NCI-H1105 (cell line): ENCODE measurements at regions not wholly inside any gene's neighbourhood (a gene's known extent, or its start where the extent isn't known, plus 50 kb on each side); places are given as distances from the start of the nearest gene placed in this dataset.
A peak's percentile ranks its signal among the peaks of the same experiment; 100 is the strongest.

ENCODE experiments used
- DNase-seq: peaks from one replicate; lab custom pipeline; 2025; lab: John Stamatoyannopoulos, UW

DNA sequence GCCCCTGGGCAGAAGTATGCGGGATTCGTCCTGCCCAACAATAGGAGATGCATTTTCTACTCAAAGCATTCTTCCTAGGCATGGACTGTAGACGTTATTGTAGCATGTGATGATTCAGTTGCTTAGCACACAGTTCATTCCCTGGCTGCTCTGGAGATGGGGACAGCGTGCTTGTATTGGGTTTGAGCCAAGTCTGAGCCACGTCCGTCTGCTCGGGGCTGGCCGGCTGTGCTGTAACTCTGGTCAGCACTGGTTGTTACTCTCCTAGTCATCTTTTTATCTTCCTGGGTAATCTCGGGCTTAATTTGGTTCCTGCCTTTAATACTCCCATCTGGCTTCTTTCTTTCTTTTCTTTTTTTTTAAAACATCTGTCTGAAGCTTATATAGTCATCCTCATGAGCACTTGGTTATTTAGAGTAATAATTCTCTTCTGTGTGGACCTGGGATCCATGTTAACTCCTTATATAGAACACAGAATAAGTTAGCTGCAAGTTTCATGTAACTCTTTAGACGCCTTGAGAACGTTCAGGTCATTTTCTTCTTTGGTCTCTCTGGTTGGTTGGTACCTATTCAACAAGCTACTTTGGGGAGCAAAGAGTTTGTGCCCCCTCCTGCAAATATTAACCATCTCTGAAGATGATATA is 118.8 kb upstream of the RPS23 start:
- no peak for DNase-seq

DNA sequence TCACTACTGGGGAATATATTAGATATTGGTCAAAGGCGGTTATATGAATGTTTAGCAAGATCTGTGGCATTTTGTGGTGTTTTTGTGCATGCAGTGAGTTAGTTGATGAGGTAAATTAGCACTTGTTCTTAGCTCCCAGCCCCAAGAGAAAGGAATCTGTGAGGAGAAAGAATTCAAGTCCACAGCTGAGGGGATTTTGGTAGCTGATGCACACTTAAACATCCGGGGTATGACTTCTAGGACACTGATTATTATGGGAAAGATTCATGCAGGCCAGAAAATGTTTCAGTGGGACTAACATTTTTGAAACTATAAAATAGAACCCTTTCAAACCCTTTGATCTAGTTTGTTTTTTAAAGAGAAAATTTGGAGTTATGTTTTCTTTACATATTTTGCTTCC is 118.2 kb upstream of the RPS23 start:
- DNase-seq = no peak

DNA sequence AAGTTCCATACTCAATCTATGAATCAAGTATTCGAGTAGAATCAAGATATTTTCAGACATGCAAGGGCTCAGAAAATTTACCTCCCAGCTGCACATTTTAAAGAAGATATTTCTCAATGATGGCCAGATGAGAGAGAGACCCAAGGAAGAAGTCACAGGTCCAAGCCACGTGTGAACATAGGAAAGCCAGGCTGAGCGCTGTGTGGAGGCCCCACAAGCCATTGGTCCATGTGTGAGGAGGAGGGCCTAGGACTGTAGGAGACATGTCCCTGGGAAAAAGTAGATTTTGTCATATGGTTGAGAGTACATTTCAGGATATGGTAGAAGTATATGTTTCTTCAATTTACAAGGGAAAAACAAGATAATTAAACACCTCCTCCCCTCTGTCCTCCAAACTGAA is 115.8 kb upstream of the RPS23 start:
- DNase-seq = no peak

DNA sequence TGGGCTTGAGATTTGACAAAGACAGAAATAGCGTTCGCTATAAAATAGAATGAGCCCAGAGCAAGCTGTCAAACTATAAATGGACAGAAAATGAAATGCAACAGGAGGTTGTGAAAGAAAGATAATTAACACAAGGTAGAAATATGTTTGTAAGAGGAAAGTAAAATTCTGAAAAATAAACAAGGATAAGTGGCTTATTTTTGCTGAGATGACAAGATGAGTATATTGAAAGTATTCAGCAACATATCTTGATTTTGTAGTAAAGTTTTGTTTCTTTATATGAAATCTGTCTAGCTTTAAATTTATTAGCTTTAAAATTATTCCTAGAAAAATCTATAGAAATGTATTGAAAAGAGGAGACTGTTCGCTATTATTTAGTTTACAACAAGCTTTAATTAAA is 111.9 kb upstream of the RPS23 start:
- DNase-seq = no peak

DNA sequence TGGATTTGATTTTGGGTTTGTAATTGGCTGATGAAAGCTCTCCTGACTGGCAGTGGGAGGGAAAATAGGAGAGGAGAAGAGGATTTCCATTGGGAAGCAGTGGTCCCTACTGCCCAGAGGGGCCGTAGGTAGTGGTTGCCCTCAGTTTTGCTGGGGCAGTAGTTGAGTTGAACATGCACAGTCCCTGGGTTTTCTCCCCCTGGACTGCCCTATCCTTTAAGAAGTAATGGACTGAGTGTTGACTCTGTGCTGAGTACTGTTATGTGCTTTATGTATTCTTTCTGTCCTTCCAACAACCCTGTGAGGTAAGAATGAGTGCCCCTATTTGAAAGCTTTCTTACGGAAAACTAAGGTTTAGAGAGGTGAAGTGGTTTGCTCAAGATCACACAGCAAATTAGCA is 111.2 kb upstream of the RPS23 start:
- DNase-seq = no peak

DNA sequence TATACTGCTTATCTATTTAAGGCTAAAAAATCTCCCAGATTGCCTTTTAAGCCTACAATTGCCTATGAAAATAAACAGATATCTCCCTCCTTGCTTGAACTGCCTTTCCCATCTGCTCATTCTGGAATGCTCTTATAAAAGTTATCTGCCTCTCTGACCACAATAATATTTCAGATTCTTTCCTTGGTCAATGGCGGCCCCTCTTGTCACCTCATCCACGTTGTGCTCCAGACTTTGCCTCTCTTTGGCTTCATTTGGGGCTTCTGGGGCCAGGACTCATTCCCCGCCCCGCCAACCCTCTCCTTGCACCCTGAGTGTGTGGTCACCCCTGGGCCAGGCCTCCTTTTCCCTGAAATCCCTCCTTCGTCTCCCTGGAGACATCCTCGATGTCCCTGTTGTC is 110.0 kb upstream of the RPS23 start:
- no peak for DNase-seq

DNA sequence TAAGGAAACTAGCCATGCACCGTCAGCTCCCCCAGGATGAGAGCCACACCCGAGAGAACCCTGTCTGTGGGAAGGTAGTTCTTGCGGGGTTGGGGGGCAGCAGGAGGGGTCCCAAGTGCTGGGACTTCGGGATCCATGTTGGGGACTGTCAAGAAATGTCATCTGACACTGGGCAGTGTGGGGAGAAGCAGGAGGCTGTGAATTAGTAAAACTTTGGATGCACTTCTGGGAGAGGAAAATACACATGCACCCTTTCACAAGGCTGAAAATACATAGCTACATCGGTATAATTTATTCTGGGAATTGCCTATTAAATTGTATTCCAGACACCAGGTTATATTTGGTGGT is 109.6 kb upstream of the RPS23 start:
- DNase-seq = no peak

DNA sequence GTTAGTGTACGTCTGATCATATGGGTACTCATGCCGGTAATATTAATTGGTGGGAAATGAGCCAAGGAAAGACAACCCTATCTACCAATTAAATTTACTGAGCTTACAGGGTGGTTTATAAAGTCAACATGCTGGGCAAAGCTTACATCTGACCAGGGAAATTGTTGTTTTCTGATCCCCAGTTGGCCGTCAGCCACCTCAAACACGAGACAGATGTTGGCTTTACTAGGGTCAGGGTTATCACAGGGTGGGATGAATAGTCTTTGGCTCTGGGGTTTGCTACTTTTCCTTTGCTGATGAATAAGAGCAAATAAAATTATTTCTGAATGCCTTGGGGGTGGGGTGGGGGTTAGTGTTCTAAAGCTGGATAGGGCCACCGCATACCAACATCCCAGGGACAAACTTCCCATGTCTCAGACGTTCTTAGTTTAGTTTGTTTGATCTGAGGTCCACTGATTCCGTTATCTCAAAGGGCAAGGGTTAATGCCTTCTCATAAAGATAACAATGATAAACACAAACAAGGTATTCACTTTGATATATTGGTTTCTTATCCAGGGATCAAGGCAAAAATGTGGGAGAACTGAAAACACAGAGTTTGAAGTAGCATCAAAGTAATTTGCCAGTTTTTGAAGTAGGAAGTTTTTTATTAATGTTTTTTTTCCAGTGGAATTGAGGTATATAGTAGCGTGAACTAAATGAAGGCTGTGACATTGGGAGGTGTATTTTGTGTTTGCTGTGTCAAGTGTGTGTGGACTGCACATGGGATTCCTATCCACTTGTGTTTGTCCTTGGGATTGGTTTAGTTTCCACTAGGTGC is 109.1 kb upstream of the RPS23 start:
- peak; percentile 80 for DNase-seq

DNA sequence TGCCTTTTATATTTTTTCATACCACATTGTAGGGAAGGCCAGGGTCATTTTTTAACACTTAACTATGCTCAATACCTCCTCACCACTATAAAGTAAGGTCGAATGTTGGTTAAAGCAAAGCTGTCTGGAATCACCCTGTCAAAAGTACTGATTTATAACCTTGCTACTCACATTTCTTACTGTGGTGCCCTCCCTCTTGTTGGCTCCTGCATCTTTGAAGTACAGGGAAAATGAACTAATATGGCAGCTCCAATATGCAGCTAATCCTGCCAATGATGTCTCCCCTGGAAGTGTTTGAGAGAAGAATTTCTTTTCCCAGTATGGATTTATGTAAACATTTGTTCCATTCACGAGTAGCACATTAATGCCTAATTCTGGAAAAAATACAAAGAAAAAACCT is 108.4 kb upstream of the RPS23 start:
- peak; percentile 77 for DNase-seq

DNA sequence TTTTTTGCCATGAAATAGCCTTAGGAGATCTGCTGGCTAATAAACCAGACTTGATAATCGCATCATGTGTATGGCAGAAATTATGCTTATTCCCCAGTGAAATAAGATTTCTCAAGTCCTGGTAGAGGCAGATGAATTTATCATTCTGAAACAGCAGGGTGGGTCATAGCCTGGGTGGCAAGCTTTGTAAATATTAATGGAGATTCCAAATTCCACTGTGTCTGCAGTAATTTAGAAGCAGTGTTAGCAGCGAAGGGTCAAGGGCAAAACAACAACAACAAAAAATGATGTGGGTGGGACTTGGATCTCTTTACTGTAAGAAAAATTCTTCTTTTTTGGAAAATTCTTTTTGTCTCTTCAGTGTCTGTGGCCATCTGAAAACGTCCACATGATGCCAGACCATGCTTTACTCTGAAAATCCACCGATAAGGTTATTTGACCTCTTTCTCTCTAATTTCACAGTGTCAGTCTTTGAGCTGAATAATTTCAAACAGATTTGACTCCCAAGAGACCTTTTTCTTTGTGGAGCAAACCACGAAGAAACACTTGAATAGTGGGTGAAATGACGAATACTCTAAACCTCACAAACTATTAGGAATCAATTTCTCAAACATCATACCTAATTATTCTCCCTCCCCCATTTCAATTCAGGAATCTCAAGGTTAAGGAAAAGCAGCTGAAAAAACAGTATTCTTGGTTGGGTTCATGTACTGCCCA is 106.0 kb upstream of the RPS23 start:
- DNase-seq = no peak

DNA sequence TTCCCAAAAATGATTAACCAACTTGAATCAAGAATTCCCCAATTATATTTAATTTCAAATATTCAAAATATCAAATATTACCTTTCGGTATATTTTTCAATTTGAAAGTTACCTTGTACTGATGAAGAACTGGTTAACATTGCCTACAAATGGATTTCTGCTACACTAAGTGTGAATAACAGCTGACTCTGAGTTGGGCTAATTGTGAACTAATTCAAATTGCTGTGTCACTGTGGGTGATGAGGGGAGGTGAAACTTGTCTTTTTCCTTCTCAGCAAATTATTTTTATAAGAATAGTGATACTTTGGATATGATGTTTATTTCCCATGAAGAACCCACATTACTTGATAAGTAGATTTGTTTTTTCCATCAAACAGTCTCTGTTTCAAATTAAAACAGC is 103.4 kb upstream of the RPS23 start:
- no peak for DNase-seq

DNA sequence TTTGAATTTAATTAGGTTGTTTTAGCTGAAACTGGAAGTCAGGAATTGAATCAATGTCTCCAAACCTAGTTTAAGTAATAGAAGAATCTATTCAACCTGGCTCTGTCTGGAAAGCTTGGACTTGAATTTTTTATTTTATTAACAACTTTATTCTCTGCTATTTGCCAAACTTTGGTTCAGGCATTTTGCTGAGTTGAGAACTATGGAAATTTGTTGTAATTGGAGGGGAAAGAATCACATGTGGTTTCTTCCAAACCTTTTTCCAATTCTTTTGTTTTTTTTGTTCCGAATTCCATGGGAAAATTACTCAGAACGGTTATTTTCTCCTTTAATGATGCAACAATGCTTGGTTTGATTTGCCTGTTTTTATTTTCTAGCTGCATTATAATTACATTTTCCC is 98.2 kb upstream of the RPS23 start:
- no peak for DNase-seq

DNA sequence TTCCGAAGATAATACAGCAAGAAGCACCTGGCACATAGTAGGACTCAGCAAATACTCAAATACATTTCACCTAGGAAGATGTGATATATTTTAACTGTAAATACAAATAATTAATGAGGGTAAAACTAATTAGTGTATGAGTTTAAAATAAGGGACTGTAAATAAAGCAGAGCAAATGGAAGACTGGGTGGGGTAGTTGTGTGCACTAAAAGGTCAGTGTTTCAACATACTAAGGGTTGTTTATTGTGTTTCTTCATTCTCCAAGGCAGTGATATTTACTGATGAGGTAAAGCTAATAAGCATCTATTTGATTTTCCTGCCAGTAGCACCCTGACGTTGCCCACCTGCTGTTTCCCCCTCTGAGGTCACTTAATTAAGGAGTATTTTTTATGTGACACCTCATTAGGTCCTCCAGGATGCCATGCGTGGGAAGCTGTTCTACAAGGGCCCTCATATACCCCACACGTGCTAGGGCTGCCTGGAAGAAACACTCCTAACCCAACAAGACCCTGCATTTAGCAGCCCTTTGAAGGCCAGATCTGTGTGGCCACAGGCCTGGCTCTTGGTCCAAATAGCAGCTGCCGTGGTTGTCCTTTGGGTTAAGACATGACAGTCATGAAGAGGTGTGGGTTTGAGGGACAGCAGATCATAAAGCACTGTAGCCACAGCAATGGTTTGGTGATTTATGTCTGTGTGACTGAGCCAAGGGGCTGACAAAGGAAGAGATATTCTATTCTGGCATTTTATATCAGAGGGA is 97.5 kb upstream of the RPS23 start:
- DNase-seq = no peak

DNA sequence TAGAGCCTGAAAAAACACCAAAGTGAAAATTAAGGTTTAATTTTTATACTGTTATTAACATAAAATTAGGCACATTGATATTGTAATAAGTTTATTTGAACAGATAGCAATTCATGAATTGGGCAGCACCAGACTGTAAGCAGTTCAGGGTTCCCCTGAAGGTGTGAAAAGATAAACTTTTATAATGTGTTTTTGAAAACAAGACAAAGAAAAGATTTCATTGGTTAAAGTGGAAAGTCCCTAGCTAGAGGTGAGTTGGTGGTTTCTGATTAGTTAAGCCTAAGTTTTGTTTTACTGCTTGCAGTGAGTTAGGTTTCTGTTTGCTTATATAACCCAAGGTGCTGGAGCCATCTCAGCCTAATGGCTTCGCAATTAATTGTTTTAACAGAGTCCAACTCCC is 96.5 kb upstream of the RPS23 start:
- DNase-seq = no peak

DNA sequence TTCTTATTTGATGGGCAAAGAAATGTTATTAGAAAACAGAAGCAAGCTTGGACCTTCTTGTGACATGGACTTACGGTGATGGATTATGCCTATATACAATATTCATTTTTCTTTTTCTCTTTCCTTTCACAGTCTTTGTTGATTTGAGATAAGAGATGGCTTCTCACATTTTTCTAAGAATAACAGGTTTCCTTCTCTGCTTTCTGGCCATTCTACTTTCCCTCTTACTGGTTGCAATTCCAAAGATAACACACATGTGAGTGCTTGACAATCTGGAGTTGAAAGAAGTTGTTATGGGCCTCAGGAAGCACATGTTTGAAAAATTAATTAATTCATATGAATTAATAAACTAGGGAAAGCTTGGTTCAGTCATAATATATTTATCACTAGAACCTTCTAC is 89.8 kb upstream of the RPS23 start:
- DNase-seq = no peak

DNA sequence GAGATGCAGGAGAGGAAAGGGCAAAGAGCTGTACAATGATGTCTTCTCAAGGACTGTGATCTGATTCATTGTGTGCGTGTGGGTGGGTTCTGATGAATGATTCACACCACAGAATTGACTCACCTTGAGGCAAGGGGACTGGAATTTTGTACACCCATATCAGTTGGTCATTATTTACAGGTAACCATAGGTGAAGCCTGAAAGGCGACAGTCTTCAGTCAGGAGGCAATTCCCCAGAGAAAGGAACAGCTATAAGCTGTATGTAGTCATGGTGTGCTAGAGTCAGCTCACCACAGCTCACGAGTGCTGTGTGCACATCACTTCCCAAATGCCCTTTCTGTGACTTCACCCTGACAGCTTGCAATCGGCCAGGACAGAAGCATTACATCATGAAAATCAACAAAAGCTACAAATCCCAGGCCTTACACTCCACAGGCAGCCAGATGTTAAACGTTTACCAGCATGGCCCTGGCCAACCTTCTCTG is 87.6 kb upstream of the RPS23 start:
- no peak for DNase-seq

DNA sequence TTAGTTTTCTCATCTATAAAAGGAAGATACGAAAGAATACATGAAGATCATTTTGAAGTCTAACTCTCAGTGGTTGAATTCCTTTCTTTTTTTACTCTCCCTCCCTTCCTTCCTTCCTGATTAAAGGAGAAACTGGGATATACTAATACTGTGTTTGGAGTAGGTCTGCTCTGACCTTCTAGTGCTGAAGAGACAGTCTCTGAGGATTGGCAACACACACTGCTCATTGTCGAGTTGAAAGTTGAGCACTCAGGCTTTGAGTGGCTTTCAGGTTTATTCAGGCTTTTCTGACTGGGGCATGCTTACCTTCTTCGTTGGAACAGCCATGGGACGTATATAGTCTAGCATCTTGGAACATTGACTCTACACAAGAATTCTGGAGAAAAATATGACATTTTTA is 86.9 kb upstream of the RPS23 start:
- no peak for DNase-seq

DNA sequence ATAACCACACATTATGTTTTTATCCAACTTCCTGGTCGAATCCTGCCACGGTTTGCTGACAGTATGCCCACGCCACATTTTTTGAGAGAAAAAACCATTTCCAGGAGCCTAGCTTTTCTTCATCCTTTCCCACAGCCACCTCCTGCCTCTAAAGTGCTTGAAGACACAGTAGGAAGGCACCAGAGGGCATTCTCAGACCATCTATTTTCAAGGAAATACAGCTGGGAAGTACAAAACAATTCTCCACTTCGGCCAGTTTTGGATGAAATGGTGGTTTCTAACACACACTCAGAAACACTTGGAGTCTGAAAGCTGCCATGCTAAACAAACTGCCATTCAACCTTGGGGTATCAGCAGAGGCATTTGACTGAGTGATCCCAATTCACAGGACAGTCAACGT is 86.3 kb upstream of the RPS23 start:
- no peak for DNase-seq

DNA sequence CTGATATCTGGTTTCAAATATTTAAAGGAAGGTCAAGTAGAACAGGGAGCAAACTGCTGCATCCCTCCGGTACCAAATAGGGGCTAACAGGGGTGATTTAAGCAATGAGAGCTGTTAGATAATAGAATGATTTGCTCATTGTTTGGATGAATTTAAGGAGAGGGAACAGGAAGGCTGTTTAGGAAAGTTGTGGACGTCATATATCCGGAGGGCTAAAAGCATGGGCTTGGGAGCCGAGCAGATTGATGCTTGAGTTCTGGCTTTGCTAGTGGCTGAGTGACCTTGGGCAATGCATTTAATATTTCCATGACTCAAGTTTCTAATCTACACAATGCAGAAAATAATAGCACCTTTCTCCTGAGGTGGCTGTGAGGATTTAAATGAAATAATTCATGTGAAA is 85.4 kb upstream of the RPS23 start:
- no peak for DNase-seq

DNA sequence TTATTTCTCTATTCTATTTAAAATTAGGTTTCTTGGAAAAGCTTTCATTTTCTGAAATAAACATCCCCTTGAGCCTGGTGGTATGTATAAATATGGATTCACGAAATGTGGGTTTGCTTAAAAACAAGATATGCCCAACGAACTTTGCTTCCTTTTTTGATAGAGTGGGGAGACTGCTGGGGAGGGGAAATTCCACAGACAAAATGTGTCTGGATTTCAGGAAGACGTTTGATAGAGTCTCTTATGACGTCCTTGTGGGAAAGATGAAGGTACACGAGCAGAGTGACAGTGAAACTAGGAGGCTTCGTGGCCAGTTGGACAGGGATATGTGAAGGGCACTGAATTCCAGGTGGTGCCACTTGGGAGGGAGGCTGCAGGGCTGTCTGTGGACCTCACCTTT is 84.5 kb upstream of the RPS23 start:
- no peak for DNase-seq

DNA sequence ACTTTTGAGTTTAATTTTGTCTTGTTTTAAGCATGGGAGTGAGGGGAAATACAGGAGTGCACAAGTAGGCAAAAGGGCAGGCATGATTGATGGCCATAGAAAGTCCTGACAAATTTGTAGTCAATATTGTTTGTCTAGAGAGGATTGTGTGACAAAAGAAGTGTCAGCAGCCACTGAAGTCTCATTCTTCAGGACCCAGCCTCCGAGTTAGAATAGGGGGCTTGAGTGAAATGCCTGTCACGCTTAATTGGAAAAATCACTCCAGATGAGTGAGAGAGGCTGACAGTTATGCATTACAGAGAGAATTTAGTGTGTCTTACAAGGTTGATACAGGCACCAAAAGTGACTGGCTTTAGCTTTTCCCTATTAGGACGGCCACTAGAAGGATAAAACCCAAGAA is 81.9 kb upstream of the RPS23 start:
- DNase-seq = no peak

DNA sequence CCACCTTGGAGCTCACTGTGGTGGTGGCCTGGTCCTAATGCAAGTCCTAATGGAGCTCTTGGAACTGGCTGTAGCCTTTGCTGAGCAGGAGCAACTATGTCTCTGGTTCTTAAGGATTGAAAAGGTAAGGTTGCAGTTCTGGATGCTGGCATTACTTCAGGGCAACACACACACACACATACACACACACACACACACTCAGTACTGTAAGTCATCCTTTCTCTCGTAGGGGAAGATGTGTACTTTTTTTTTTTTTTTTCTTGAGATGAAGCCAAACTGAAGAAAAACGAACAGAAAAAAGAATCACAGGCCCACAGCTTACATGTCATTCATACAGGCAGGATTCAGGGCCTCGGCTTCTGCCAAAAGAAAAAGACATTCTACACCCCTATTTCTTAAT is 81.1 kb upstream of the RPS23 start:
- DNase-seq = no peak

DNA sequence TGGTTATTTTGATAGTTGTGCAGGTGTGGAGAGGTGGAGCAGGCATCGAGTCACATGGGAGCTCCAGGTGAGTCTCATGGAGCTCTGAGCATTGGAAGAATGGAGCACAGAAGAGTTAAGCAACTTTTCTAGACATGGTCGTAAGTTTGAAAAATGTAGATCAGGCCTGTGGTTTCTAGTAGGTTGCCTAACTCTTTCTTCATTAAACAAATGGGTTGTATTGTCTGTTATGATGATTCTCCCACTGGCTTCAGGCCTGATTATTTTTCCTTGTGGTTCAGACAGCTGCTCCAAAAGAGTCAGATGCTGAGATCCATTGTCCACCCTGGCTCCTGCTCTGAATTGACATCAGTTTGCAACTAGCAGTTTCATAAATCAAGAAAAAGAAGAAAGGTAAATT is 80.3 kb upstream of the RPS23 start:
- no peak for DNase-seq
